Loucy (cell line): ENCODE measurements at regions not wholly inside any gene's neighbourhood (a gene's known extent, or its start where the extent isn't known, plus 50 kb on each side); places are given as distances from the start of the nearest gene placed in this dataset.

Source experiments
- EZH2phosphoT487 ChIP-seq: fragments of 200-600 bp; IDR thresholded peaks from 2 replicates; pipeline ENCODE4 v1.6.1; 2018; ENCODE audit warnings: antibody characterized with exemption, mild to moderate bottlenecking, moderate library complexity, borderline replicate concordance
- TF ChIP-seq, protein P1 (sequence below): fragments of 200-600 bp; sonication (generic); conservative IDR thresholded peaks from 2 replicates; pipeline ENCODE4 v1.5.1; 2014; ENCODE audit warnings: mild to moderate bottlenecking, antibody characterized with exemption, low read length

DNA sequence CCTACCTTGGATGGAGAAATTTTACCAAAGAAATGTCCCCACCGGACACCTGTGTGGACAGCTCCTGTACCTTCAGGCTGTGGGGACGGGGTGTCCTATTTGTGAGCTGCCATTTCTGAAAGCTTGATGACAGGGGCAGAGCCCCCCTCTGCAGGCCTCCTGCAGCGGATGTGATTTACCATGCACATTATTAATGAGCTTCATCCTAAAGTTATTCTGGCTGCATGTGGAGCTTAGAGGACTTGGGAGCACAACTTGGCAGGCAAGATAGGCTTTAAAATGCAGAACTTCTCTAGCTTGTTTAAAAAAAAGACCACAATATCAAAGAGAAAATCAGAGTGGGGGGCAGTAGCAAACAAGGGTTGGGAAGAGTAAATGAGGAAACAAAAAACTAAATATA is 350.0 kb upstream of the KLHL29 start:
- TF ChIP-seq, protein P1, sequence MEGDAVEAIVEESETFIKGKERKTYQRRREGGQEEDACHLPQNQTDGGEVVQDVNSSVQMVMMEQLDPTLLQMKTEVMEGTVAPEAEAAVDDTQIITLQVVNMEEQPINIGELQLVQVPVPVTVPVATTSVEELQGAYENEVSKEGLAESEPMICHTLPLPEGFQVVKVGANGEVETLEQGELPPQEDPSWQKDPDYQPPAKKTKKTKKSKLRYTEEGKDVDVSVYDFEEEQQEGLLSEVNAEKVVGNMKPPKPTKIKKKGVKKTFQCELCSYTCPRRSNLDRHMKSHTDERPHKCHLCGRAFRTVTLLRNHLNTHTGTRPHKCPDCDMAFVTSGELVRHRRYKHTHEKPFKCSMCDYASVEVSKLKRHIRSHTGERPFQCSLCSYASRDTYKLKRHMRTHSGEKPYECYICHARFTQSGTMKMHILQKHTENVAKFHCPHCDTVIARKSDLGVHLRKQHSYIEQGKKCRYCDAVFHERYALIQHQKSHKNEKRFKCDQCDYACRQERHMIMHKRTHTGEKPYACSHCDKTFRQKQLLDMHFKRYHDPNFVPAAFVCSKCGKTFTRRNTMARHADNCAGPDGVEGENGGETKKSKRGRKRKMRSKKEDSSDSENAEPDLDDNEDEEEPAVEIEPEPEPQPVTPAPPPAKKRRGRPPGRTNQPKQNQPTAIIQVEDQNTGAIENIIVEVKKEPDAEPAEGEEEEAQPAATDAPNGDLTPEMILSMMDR = no peak
- no peak for TF ChIP-seq EZH2phosphoT487
